Stimulated activated effector memory CD8-positive, alpha-beta T cell treated with anti-CD3 and anti-CD28 coated beads, Interleukin-12 subunit alpha, Interleukin-12 subunit beta, amount 100 ng/mL, for 72 hours (primary cell): ENCODE measurements at regions not wholly inside any gene's neighbourhood (a gene's known extent, or its start where the extent isn't known, plus 50 kb on each side); places are given as distances from the start of the nearest gene placed in this dataset.

Experiments used
- ATAC-seq: fragments of 150-1000 bp; cut with Tn5 transposase; 2 replicates; pipeline ENCODE4 v1.10.0; 2021
- DNase-seq, 2 donors: peaks; one replicate each; pipeline ENCODE4 v3.0.0; 2021 to 2022; ENCODE audit warnings: low spot score in 2 of 2
- H3K27ac Mint-ChIP-seq: one replicate; pipeline ENCODE4 v1.8.0; 2022; ENCODE audit warnings: mild to moderate bottlenecking, mixed read lengths
- H3K36me3 Mint-ChIP-seq: one replicate; pipeline ENCODE4 v1.8.0; 2022; ENCODE audit warnings: mild to moderate bottlenecking, mixed read lengths
- H3K4me1 Mint-ChIP-seq: one replicate; pipeline ENCODE4 v1.8.0; 2022; ENCODE audit warnings: mixed read lengths
- H3K4me3 Mint-ChIP-seq: one replicate; pipeline ENCODE4 v1.8.0; 2022; ENCODE audit warnings: mild to moderate bottlenecking, mixed read lengths
- H3K9me3 Mint-ChIP-seq: one replicate; pipeline ENCODE4 v1.8.0; 2022; ENCODE audit warnings: mixed read lengths

DNA sequence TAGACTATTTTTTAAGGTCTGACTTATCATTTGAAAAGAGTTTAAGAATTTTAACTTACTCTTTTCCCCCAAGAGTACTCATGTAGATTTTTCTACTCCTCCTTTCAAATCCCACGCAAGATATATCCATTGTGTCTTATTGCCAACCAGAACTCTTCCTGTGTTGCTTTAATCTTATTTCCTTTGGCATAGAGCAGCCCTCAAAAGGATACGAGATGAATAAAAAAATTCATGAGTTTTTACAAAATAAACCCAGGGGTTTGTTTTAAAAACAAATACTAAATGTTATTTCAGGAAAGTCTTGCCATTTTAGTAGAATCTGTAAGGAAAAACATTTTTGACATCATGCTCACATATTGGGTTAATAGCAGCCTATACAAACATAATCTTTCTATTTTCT, 543.2 kb upstream of the CXADR start:
- H3K27ac Mint-ChIP-seq, result no peak overlapping the region
- no peak overlapping the region for H3K4me3 Mint-ChIP-seq
- no peak for ATAC-seq
- H3K9me3 Mint-ChIP-seq, result peaks cover 15% of the 10 kb centered on the region
- H3K4me1 Mint-ChIP-seq, result no peaks in the 10 kb centered on the region
- H3K36me3 Mint-ChIP-seq, result no peaks in the 10 kb centered on the region
- no peak for DNase-seq

DNA sequence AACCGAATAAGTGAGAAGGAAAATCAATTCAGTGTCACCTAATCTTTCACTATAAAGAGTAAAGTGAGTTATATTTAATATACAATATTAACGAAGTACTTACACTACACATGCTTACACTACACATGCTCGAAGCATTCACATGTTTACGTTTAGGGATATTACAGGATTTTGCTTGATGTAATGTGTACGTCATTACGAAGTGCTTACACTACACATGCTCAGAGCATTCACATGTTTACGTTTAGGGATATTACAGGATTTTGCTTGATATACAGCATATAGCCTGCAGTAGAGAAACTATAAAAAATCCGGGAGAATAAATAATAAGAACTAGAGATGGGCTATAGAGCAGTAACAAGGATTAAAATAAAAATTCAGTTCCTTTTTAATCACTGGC, 538.8 kb upstream of the CXADR start:
- H3K4me1 Mint-ChIP-seq, result no peaks in the 10 kb centered on the region
- no peaks in the 10 kb centered on the region for H3K36me3 Mint-ChIP-seq
- DNase-seq (no peak), ATAC-seq (no peak)
- peaks cover 5% of the 10 kb centered on the region for H3K9me3 Mint-ChIP-seq
- no peak overlapping the region for H3K4me3 Mint-ChIP-seq
- H3K27ac Mint-ChIP-seq, result no peak overlapping the region

GRCh38 chr21:16976193-16976592, 536.6 kb upstream of the CXADR start:
- no peak overlapping the region for H3K4me3 Mint-ChIP-seq
- DNase-seq (no peak), ATAC-seq (no peak)
- H3K9me3 Mint-ChIP-seq, result peaks cover 7% of the 10 kb centered on the region
- no peaks in the 10 kb centered on the region for H3K36me3 Mint-ChIP-seq
- H3K27ac Mint-ChIP-seq, result no peak overlapping the region
- no peaks in the 10 kb centered on the region for H3K4me1 Mint-ChIP-seq

GRCh38 chr21:16978309-16978895, 534.4 kb upstream of the CXADR start:
- Mint-ChIP-seq H3K9me3 (peaks cover 9% of the 10 kb centered on the region), H3K27ac (no peak overlapping the region), H3K4me1 (no peaks in the 10 kb centered on the region), H3K36me3 (no peaks in the 10 kb centered on the region), H3K4me3 (no peak overlapping the region)
- no peak for ATAC-seq
- no peak for DNase-seq

- H3K4me3 Mint-ChIP-seq, result no peak overlapping the region
- ATAC-seq (no peak), DNase-seq (no peak)
- H3K4me1 Mint-ChIP-seq, result no peaks in the 10 kb centered on the region
- H3K36me3 Mint-ChIP-seq, result no peaks in the 10 kb centered on the region
- H3K9me3 Mint-ChIP-seq, result peaks cover 9% of the 10 kb centered on the region
- H3K27ac Mint-ChIP-seq, result no peak overlapping the region
These were observed 533.3 kb upstream of the CXADR start for GRCh38 chr21:16979574-16979973.

DNA sequence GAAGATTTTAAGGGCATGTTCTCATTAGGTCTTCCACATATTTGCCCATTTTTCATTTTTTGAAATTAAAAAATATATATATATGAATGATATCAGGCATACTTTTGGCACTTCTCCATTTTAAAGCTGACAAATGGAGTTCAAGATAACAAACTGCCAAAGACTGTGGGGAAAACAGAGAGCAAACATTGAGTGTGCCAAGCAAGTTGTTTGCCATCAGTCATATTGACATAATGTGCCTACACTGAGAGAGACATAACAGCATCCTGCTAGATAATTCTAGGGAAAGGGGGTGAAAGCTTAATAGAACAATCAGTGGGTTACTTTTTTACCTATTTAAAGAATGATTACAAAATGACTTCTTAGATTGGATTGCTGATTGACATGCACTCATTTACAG, 529.4 kb upstream of the CXADR start:
- ATAC-seq, result no peak
- no peaks in the 10 kb centered on the region for H3K4me1 Mint-ChIP-seq

GRCh38 chr21:16992448-16992847, 520.4 kb upstream of the CXADR start:
- no peaks in the 10 kb centered on the region for H3K4me1 Mint-ChIP-seq
- no peak overlapping the region for H3K4me3 Mint-ChIP-seq
- no peak for ATAC-seq
- no peak overlapping the region for H3K27ac Mint-ChIP-seq
- H3K9me3 Mint-ChIP-seq, result peaks cover 18% of the 10 kb centered on the region
- no peak for DNase-seq
- H3K36me3 Mint-ChIP-seq, result no peaks in the 10 kb centered on the region

More for the DNA sequence above, 529.4 kb upstream of the CXADR start:
- H3K9me3 Mint-ChIP-seq, result peaks cover 9% of the 10 kb centered on the region
- no peaks in the 10 kb centered on the region for H3K36me3 Mint-ChIP-seq
- no peak for DNase-seq
- no peak overlapping the region for H3K4me3 Mint-ChIP-seq
- no peak overlapping the region for H3K27ac Mint-ChIP-seq

GRCh38 chr21:16993416-16994038, 519.3 kb upstream of the CXADR start:
- Mint-ChIP-seq H3K27ac (no peak overlapping the region), H3K36me3 (no peaks in the 10 kb centered on the region), H3K4me3 (no peak overlapping the region), H3K4me1 (no peaks in the 10 kb centered on the region), H3K9me3 (peaks cover 19% of the 10 kb centered on the region)
- no peak for DNase-seq
- no peak for ATAC-seq

- DNase-seq (no peak), ATAC-seq (no peak)
- Mint-ChIP-seq H3K36me3 (no peaks in the 10 kb centered on the region), H3K4me3 (no peak overlapping the region), H3K9me3 (peaks cover 14% of the 10 kb centered on the region), H3K27ac (no peak overlapping the region), H3K4me1 (no peaks in the 10 kb centered on the region)
These were observed 510.1 kb upstream of the CXADR start for GRCh38 chr21:17002594-17003257.

DNA sequence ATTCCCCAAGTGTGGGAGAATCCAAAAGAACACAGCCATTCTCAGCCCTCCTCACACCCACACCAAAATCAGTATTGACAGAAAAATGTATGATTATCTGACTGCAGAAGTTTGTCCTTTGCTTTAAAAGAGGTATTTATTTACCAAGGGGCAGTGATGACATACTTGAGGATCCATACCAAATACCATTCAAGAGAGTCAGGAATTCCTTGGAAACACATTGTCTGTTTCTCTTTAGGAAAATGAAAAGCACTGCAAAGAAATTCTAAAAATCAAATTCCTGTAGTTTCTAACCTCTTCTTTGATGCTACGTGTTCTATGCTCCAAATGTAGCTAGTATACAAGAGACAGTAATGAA, 509.6 kb upstream of the CXADR start:
- ATAC-seq (no peak), DNase-seq (no peak)
- H3K4me3 Mint-ChIP-seq, result no peak overlapping the region
- H3K4me1 Mint-ChIP-seq, result no peaks in the 10 kb centered on the region
- no peak overlapping the region for H3K27ac Mint-ChIP-seq
- H3K36me3 Mint-ChIP-seq, result no peaks in the 10 kb centered on the region
- H3K9me3 Mint-ChIP-seq, result peaks cover 14% of the 10 kb centered on the region

DNA sequence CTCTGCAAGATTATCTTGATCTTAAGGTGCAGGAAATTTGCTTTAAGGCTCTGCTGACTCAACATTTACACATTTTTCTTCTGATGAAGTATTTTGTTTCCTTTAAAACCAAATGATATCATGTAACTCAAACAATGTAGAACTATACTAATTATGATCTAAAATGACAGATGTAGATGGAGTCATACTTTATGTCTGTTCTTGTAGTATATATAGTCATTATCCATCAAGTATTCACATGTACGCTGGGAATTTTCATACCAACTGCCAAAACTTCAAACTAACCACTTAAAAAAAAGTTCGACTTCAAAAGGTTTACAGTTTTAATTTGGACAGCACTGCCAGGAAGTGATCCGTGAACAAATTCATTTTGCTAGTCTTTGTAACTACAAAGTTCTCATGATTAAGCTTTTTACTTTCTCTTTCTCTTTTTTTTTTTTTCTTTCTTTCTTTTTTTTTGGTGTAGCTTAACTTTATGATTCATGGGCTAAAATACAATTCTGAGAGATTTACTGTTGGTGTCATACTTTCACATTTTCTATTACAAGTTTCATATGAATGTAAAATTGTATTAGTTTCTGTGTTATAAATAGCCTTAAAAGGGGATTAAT, 509.0 kb upstream of the CXADR start:
- Mint-ChIP-seq H3K4me1 (no peaks in the 10 kb centered on the region), H3K9me3 (peaks cover 15% of the 10 kb centered on the region), H3K4me3 (no peak overlapping the region), H3K27ac (no peak overlapping the region), H3K36me3 (no peaks in the 10 kb centered on the region)
- DNase-seq (no peak), ATAC-seq (no peak)

DNA sequence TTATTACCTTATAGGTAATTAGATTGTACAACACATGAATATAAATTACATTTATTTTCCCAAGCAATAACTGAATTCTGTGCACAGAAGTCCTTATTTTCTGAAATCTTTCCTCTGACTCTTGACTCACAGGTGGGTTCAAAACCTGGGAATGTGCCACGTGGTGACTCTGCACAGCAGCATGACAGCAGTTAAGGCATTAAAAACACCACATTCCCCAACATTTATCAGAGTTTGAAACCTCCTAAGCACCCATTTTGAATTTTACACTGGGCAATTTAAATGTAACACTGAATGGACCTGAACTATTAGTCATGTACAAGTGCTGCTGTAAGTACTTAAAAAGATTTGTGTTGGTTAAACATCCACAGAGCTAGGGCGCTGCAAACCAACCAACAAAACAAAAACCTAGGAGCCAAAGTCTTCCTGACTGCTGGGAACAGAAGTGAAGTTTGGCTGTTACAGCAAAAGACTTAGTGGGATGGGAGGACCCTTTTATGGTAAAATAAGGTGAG, 480.6 kb upstream of the CXADR start:
- Mint-ChIP-seq H3K4me1 (no peaks in the 10 kb centered on the region), H3K9me3 (peaks cover 26% of the 10 kb centered on the region), H3K36me3 (no peaks in the 10 kb centered on the region), H3K4me3 (no peak overlapping the region), H3K27ac (no peak overlapping the region)
- no peak for DNase-seq
- ATAC-seq, result no peak

DNA sequence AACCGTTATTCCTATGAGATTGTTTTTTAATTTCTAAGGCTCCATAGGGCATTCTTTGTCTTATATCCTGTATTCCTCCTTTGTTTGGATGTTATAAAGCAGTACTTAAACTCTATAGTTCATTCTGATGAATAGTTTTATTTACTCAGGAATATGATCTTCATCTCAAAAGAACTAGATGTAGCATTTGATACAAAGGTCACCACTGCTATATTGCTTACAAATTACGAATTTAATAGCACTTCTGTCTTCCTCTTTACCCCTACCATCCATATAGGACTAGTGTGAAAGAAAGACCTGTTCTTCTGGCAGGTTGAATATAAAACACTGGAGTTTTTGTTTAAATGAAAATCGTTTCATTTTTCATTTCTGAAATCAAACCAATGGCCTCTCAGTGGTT, 468.1 kb upstream of the CXADR start:
- H3K36me3 Mint-ChIP-seq, result no peaks in the 10 kb centered on the region
- peaks cover 5% of the 10 kb centered on the region for H3K9me3 Mint-ChIP-seq
- no peak overlapping the region for H3K27ac Mint-ChIP-seq
- H3K4me3 Mint-ChIP-seq, result no peak overlapping the region
- DNase-seq (no peak), ATAC-seq (no peak)
- H3K4me1 Mint-ChIP-seq, result no peaks in the 10 kb centered on the region

DNA sequence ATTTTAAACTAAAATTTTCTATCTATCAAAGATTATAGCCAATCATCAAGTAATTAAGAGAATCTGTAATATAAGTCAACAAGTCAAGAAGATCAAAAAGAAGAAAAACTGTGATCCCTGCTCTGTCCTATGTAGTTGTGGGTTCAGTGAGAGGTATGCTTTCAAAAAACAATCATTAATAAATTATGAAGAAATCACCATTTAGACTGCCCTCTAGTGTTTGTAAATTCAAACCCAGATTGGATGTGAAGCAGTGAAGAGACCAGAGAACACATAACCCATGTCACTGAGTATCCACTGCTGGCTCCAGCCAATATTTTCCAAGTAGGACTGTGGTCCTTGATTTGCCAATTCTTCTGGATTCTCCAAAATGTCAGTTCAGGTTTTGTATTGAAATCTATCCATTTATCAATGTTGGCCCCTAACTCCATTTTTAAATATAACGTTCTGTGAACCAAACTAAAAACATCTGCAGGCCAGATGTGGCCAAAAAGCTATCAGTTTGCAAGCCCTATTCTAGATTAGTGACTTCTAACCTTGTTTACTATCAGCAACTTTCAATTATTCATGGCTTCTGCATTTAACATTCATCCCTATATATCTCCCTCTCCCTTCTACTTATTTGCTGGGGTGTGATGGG, 467.5 kb upstream of the CXADR start:
- Mint-ChIP-seq H3K36me3 (no peaks in the 10 kb centered on the region), H3K9me3 (peaks cover 5% of the 10 kb centered on the region), H3K4me1 (no peaks in the 10 kb centered on the region), H3K4me3 (no peak overlapping the region), H3K27ac (no peak overlapping the region)
- ATAC-seq (no peak), DNase-seq (no peak)

DNA sequence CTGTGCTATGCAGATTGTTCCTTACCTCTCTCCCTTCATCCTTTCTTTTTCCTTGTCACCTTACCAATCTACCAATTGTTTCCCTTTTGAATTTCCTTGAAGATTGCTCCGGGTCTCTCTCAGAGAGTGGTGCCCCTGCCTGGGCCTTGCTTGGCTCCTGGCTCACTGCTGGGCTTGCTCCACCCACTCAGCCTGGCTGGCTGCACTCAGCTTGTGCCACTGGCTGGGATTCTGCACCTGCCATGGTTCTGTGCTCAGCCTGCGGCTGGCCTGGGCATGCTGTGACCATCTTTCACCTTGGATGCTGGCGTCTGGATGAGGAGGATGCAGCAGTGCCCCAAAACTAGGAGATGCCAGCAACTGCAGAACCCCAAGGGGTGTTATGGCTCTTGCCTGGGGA, 463.9 kb upstream of the CXADR start:
- no peak for ATAC-seq
- H3K9me3 Mint-ChIP-seq, result peaks cover 7% of the 10 kb centered on the region
- H3K4me3 Mint-ChIP-seq, result no peak overlapping the region
- DNase-seq, result no peak
- H3K27ac Mint-ChIP-seq, result no peak overlapping the region
- no peaks in the 10 kb centered on the region for H3K36me3 Mint-ChIP-seq
- H3K4me1 Mint-ChIP-seq, result no peaks in the 10 kb centered on the region
